ENCODE measurements at regions not wholly inside any gene's neighbourhood (a gene's known extent, or its start where the extent isn't known, plus 50 kb on each side); places are given as distances from the start of the nearest gene placed in this dataset.
"Not testable (repeated sequence)": the region's sequence is repeated elsewhere in the genome, so short reads cannot be mapped to it uniquely, and the experiment has no call there.

DNA sequence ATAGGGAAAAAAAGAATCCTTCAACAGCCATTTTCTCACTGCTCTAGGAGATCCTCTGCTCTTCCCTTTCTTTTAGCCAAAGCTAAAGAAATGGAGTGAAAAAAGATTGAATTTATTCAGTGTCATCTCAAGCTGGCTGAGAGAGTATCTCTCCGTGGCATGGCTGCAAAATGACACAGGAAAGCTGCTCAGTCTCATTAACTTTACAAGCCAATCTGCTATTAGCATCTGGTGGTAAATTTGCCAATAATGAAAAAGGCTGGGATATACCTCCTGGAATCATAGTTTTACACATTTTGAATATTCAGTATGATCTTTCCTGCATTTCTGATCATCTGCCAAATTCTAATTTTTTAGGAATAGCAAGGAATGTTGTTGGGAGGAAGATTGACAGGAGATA lies 176.8 kb upstream of the CHRM3 start:
- no peak for DNase-seq

DNA sequence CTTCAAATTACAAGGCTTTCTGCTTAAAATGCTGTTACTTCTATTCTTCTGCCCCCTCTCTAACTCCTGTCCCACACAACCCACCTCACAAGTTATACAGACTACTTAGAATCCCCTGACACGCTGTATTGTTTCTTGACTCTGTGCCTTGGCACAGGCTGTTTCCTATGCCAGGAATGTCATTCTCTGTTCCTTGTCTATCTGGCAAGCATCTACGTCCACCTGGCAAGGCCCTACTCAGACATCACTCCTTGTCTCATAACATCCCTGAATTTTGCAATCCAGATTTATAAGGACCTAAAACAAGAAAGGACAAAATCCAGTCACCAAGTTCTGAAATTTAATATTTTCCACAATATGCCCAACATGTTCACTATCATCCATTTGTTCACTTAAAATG lies 182.0 kb upstream of the CHRM3 start:
- no peak for DNase-seq

DNA sequence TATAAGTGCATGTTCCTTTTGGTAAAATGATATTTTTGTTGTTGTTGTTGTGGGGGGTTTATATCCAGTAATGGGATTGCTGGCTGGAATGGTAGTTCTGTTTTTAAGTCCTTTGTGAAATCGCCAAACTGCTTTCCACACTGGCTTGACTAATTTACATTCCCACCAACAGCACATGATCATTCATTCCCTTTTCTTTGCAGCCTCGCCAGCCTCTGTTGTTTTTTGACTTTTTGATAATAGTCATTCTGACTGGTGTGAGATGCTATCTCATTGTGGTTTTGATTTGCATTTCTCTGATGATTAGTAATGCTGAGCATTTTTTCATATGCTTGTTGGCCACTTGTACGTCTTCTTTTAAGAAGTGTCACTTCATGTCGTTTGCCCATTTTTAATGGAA lies 188.5 kb upstream of the CHRM3 start:
- DNase-seq = no peak

DNA sequence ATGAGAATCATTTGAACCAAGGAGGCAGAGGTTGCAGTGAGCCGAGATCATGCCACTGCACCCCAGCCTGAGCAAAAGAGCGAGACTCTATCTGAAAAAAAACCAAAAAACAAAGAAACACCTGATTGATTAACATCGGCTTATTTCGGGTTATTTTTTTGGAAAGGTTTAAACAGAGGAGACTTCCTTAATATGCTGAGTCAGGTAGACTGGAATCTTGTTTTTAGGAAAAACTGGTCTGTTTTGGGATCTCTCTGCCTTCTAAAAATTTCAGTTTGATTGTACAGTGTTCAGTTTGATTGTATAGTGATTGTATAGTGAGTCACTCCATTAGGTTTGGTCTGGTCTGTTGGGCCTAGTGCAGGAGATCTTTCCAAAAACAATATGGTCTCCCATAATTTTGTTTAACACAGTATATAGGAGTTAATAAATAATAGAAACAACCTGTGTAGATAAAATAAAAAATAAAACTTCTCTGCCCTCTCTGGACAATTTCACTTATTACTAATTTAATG lies 196.3 kb upstream of the CHRM3 start:
- DNase-seq = no peak

DNA sequence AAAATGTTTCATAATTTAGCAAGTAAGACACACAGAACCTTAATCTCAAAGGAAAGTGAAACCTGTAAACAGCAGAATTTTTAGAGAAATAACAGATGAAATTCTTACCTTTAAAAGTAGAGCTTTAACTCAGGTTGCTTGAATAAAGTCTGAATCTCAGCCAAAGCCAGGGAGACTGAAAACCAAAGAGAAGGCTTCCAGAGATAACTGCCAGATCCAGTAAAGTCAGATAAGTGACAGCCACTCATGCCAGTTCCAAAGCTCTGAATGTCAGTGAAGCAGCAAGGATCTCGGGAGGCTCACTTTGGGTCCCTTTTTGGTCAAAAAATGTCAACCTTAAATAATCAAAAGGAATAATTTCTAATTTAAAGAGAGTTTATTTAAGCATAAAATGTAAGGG lies 199.9 kb upstream of the CHRM3 start:
- no peak for DNase-seq

DNA sequence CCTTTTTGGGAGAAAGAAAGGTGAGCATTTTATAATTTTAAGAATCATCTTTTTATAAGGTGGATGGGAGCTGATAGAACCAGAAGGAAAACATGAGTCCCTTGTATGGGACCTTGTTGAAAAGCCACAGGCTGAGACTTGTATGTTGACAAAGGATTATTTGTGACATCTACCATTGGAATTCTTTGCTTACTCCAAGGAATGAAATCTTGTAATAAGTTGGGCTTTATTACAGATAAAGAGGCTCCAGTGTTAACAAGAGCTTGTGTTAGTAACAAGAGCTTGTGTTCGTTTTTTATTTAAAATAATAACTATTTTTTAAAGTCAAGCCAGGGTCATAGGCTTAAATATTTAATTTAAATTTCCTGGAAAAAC lies 201.1 kb upstream of the CHRM3 start:
- no peak for DNase-seq

DNA sequence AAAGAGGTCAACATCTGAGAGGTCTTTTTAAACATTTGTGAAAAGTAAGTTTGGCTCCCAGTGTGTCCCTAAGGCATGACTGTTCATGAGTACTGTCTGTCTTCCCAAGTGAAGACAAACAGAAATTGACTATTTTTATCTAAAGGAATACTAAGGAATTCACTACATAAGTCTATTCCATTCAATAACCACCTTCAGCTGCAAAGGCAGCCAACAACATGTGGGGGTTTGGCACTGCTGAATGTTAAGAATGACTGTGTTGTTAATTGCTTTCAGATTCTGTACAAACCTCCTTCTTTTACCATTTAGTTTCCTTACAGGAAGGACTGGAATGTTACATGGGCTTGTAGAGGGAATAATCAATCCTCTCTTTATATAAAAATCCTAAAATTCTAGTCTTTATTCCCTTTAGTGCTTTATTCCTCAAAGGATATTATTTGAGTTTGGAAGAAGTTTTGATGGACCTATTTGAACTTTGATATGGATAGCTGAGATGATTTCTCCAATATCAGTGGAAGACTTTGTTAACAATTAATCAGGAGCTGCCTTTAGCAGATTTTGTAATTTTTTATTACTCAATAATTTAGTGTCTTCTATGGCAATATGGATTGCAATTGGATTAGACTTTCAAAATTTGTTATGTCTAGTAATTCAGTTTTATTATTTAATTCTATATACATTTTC lies 201.7 kb upstream of the CHRM3 start:
- no peak for DNase-seq

DNA sequence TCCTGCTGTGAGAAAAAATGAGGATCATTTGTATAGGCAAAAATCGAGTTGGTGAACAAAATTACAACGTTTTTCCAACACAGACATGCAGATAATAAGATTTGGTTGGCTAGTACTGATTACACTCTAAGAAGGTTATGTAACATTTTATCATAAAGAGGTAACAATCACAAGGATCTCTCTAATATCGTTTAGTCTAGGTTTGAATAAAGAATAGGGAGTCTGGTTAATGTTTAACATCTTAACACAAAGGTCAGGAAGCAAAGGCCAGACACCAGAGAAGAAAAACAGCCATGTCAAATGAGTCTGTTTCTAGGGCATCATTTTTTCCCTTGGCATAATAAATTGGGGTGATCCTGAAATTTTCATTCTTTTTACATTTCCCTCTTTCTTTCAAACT lies 207.4 kb upstream of the CHRM3 start:
- no peak for DNase-seq

DNA sequence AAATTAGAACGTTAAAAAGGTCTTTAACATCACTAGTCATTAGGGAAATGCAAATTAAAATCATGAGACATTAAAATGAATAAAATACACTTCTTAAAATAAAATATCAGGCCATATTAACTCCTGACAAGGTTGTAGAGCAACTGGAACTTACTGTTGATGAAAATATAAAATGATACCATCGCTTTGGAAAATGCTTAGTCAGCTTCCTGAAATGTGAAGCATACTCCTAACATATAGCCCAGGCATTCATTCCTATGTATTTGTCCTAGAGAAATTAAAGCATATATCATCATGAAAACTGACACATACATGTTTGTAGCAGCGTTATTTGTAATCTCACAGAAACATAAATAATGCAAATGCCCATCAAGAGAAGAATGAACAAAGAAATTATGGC lies 211.5 kb upstream of the CHRM3 start:
- no peak for DNase-seq

DNA sequence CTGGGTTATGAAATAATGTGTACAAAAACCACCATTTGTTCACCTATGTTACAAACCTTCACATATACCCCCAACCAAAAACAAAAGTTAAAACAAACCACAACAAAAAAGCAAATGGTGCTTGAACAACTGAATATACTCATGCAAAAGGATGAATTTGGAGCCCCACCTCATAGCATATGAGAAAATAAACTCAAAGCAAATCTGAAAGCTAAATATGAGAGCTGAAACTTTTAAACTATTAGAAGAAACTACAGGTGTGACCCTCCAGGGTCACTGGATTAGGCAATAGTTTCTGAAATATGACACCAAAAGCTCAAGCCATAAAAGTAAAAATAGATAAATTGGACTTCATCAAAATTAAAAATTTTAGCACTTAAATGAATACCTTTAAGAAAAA lies 215.5 kb upstream of the CHRM3 start:
- no peak for DNase-seq

DNA sequence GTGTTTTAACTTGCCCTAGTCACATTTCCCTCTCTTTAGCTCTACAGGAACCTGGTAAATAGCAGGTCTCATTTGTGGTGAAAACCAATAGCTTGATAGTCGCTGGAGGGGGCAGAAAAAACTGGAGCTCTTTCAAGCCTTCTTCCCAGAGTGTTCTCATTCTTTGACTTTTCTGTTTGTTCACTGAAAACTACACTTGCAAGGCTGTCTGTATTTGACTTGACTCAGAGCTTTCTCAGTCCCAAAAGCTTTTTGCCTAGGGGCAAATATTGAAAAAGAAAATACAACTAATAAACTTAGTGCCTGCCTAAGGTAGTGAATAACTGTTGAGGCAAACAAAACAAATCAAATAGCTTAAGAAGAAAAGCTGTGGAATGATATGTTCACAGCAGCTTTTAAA lies 217.1 kb upstream of the CHRM3 start:
- no peak for DNase-seq

DNA sequence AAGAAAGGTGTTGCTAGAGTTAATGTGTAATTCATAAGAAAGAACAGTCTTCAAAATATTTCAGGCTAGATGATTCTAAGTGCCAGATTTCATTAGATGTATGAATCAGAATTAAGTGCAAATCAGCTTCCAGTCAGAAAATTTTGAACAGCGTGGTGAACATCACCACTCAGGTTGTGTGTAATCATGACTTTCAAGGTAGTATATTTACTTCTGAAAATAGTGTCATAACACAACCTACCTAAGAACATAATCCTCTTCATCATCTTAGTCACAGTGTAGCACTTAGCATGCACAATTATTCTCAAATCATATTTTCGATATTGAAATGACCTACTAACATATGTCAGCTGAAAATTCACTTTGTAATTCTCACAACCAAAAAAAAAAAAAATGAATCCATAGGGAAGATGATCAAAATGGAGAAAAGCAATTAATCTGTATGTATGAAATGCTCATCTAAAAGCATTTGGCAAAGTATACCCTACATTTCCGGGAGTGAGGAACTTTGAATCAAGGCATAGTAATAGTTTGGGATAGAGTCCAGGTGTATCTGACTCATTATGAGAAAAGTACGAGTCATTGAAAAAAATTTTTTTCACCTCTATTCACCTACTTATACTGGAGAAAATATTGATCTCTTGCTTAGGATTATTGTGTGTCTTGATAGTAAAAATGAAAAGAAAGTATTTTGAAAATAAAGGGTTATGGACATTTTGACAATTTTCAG lies 221.8 kb upstream of the CHRM3 start:
- no peak for DNase-seq

DNA sequence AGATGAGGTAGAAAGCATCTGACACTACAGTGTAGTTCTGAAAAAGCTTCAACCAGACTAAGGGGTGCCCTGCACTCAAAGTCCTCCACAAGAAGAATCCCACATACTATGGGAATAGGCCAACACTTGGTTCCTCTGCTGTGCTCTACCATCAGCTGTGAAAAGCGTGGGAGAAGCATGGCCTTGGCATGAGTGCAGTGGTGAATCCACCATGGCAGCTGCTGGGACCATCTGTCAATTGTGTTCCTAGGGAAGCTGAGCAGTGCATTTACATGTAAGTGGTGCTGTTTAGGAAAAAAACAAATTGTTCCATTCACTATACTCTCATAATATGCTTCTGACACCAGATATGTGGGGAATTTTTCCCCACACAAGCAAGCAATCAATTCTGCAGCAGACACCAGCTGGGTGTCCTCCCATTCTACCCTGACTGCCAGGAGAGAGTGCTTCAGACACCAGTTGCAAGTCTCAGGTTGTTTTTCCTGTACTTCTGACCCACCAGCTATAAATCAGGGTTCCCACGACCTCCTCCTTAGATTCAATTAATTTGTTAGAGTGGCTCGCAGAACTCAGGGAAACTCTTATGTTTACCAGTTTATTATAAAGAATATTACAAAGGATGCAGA lies 230.8 kb upstream of the CHRM3 start:
- DNase-seq = no peak

DNA sequence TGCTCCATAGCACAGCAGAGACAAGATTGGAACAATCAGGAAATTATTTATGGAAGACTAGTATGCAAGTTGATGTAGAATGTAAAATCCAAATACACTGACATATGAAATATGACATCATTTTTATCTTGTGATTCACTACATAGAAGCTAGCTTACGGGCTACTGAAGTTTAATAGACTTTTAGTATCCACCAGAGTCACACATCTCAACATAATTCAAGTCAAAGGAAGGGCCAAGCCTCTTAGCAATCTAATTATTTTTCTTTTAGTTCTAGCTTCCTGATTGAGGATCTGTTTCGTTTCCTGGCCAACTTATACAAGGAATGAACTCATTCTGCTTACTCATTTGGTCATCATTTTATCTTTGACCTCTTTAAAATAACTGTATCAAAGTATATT lies 234.4 kb upstream of the CHRM3 start:
- no peak for DNase-seq

DNA sequence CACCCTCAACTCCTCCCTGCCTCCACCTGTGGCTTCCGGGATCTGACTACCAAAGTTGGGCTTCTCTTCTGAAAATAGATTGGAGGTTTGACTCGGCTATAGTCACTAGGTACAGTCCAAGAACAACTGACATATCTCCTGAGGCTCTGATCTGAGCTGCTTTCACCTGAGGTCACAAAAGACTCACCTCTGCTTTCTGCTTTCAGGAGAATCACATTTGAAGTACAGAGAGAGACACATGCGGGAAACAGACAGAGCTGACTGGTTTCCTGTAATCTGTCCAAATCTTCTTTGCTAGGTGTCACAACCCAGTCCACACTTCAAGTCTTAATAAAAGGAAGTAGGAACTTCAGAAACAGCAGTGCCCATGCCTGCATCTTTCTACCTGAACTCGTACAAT lies 245.4 kb upstream of the CHRM3 start:
- DNase-seq = no peak

DNA sequence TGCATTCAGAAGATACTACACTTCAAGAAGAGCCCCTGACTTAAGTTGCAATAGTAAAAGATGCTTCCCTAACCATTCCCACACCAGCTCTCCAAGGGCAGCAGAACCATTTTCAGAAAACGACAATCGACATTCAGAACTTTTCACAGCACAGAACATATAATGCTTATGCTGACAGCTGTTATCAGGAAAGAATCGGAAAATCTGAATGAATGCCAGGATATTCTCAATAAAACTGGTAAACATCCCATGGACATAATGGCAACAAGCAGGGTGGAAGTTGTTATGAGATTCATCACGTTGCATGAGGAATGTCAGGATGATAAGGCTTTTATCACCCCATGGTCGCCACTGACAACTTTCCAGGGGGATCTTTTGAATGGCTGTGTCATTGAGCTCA lies 246.6 kb upstream of the CHRM3 start:
- DNase-seq = no peak

DNA sequence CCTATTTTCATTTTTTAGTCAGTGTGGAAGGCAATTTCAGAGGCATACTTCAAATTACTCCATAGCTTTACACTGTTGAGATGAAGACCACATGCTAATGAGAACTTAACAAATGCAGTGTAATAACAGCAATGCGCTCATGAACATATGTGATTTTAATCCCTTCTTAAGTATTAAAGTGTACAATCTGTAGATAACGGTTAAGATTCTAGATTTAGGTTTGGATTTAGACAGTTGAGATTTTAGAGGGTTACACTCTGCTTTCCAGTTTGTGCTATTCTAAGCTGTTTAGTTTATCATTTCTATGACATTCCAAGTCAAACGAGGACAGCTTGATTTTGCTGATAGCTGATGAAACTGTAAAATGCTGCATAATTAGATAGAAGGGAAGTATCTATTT lies 257.8 kb upstream of the CHRM3 start:
- no peak for DNase-seq

DNA sequence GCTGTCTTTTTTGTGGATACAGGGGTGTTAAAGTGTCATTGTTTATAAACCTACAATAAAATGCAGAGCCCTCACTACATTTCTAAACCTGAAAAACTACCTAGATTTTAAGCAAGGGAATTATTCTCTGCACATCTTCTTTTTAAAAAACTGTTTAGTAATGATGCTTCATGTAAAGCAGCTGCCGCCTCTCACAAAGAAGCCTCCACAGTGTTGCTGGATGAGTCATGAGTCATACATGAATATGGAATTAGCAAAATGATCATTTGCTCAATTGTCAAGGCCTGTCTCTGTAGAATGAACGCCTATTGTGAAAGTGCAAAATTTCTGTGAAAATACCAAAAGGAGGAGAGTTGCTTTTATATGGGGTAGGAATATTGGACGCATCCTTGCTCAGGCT lies 259.5 kb upstream of the CHRM3 start:
- no peak for DNase-seq

DNA sequence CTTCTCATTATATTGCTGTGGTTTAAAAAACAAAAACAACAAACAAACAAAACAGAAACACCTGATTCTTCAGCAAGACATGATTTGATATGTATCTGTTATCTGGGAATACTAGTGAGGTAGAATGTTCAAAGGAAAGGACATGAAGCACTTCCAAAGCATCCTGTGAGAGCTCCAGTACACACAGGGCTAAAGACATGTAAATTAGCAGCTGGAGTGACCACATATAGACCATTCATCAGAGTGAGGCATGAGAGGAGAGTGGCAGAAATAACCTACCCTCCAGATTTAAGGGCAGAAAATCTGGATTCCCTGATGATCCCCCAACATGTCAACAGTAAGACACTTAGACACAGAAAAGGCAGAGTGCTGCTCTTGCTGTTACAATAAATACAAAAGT lies 260.5 kb upstream of the CHRM3 start:
- DNase-seq = no peak

DNA sequence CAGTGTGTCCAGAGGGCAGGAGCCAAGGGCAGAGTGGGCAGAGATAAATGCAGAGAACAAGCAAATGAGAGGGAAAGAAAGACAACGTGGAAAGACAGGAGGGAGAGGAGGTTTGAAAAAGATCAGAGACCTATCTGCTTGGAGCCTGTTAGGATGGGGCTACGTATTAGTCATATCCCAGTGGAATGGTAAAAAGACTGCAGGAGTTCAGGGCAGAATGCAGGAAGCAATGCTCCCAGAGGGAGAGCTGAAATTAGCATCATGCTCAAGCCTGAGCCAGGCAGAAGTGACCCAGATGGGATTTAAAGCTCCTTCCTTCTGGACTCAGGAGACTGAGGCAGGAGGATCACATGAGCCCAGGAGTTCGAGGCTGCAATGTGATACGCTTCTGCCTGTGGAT lies 261.3 kb upstream of the CHRM3 start:
- DNase-seq = no peak

DNA sequence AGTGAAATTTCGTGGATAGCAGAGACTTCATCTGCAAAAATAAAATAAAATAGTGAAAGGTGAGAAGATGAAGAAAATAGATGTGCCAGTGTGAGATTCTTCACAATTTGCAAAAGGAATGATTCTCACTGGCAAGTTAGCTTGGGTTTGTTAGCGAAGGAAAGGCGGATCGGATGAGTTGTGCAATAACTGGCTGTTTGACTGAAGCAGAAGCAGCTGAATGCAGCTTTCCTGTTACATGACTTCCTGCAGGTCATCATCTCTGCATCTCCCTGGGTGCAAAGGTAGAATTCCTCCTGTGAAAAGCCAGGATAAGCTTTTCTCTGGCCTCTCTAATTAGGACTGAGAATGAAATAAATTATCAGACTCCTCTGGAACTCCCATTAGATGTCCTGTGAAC lies 263.1 kb upstream of the CHRM3 start:
- DNase-seq = no peak

DNA sequence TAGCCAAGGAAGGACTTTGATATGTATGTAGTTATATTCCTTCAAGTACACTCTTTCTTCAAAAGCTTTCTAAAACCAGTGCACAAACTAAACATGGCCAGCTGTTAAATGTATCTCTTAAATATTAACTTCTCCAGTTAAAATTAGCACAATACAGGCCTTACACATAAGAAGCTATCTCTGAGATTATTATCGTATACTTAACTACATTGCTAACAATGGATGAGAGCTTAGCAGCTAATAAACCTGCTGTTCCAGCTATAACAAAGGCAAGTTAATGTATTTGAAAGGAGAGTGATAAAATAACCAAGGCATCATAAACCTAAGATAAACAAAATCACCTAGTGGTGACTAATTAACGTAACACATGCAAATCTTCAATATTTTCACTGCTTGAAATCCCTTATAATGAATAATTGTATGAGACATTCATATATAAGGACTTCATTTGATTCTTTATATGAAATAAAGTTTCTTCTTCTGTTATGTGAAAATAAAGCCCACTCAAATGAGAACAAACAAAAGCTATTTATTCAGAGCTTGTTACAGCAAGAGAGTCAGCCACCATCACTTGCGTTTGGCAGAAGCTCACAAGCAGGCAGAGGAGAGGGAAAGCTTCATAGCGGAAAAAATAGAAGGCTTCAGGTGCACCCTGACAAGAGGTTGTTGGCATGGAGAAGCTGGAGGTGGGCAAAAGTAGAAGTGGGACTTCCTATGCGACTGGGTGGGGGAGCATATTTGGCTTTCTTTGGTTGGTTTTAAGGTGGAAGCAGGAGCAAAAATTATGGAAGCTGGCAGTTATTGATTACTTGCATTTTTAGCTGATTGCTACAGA lies 274.1 kb upstream of the CHRM3 start:
- DNase-seq = no peak

DNA sequence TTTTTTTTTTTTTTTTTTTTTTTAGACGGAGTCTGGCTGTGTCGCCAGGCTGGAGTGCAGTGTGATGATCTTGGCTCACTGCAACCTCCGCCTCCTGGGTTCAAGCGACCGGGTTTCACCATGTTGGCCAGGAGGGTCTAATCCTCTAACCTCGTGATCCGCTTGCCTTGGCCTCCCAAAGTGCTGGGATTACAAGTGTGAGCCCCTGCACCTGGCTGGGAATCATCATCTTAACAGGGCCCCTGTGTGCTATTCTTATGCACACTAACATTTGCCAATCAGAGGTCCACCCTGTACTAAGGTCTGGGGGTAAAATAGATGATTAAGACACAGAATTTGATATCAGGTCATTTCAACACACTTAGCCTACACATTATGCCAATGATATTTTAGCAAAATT lies 278.7 kb upstream of the CHRM3 start:
- DNase-seq = no peak

DNA sequence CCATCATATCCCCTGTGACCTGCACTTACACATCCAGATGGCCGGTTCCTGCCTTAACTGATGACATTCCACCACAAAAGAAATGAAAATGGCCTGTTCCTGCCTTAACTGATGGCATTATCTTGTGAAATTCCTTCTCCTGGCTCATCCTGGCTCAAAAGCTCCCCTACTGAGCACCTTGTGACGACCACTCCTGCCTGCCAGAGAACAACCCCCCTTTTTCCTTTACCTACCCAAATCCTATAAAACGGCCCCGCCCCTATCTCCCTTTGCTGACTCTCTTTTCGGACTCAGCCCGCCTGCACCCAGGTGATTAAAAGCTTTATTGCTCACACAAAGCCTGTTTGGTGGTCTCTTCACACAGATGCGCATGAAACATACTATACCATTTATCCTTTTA lies 279.7 kb upstream of the CHRM3 start:
- DNase-seq = not testable (repeated sequence)

Measured in activated CD4-positive, alpha-beta T cell treated with anti-CD3 and anti-CD28 coated beads, Interleukin-2, Interleukin-6, amounts not matched to agents 100 ng/mL and 50 ng/mL, durations not matched to agents 16 hours and 8 hours (primary cell).